Endothelial cell of umbilical vein (primary cell): ENCODE measurements at regions not wholly inside any gene's neighbourhood (a gene's known extent, or its start where the extent isn't known, plus 50 kb on each side); places are given as distances from the start of the nearest gene placed in this dataset.
"Not testable (repeated sequence)": the region's sequence is repeated elsewhere in the genome, so short reads cannot be mapped to it uniquely, and the experiment has no call there.

Experiments
- BruUV-seq: library from RNA; stranded (reverse); fragments of 400-500 nt; replicated peaks from 2 replicates; lab custom pipeline; 2021; lab: Mats Ljungman, UMichigan
- CTCF ChIA-PET: fragments of 300-600, 350-600 bp; sonication (Branson Sonifier 250); formaldehyde crosslinking; loops from one replicate; lab custom pipeline; 2021; ENCODE audit warnings: antibody characterized with exemption, inconsistent platforms; lab: Charles Lee
- POLR2A ChIA-PET: fragments of 300-600, 350-600 bp; sonication (Branson Sonifier 250); formaldehyde crosslinking; loops from one replicate; lab custom pipeline; 2021; ENCODE audit warnings: antibody characterized with exemption, inconsistent platforms; lab: Charles Lee
- DNase-seq: peaks from one replicate; pipeline ENCODE4 v3.0.0-alpha.2; 2011; ENCODE audit warnings: low read depth, low spot score
- FAIRE-seq: peaks from 2 replicates; lab custom pipeline; 2011; peaks lifted over from hg19 to GRCh38; lab: Jason Lieb, UNC
- H2AFZ ChIP-seq: 2 replicates; pipeline ENCODE4 v1.6.0; 2012; ENCODE audit warnings: low read depth, low read length, control low read depth, inconsistent platforms
- H3K27ac ChIP-seq: 2 replicates; pipeline ENCODE4 v1.5.1; 2011; ENCODE audit warnings: low read depth, mild to moderate bottlenecking, control low read depth, low read length, moderate library complexity; ENCODE audit not compliant: insufficient read depth
- H3K27me3 ChIP-seq, 2 experiments: 2 replicates each; pipeline versions ENCODE4 v1.6.0 to v1.6.1; 2011; ENCODE audit warnings: low read length in 2 of 2, mixed read lengths in 1 of 2; ENCODE audit not compliant: control insufficient read depth in 2 of 2, insufficient read depth in 2 of 2
- H3K36me3 ChIP-seq, 2 experiments: 2 replicates in 1 of 2; 3 replicates in 1 of 2; pipeline ENCODE4 v1.5.1; 2011; ENCODE audit warnings: low read length in 2 of 2, mild to moderate bottlenecking in 1 of 2, moderate library complexity in 1 of 2; ENCODE audit not compliant: control insufficient read depth in 2 of 2, insufficient read depth in 2 of 2; ENCODE audit errors: extremely low read depth in 1 of 2
- H3K4me1 ChIP-seq: 3 replicates; pipeline ENCODE4 v1.5.1; 2011; ENCODE audit warnings: mild to moderate bottlenecking, low read length; ENCODE audit not compliant: control insufficient read depth, insufficient read depth; ENCODE audit errors: extremely low read depth
- H3K4me2 ChIP-seq: 2 replicates; pipeline ENCODE4 v1.6.1; 2011; ENCODE audit warnings: low read length, control low read depth, mixed read lengths; ENCODE audit not compliant: insufficient read depth
- H3K4me3 ChIP-seq, 3 experiments: fragments of 200-600 bp in 1 of 3; sonication (generic), shearing (Covaris generic) in 1 of 3; replicated peaks in 1 of 3; 2 replicates each; pipeline ENCODE4 v1.5.1; 2011 to 2016; ENCODE audit warnings: control low read depth in 3 of 3, low read length in 3 of 3, mild to moderate bottlenecking in 2 of 3, inconsistent platforms in 1 of 3, low read depth in 1 of 3, moderate library complexity in 1 of 3; ENCODE audit not compliant: insufficient read depth in 1 of 3
- H3K79me2 ChIP-seq: 2 replicates; pipeline ENCODE4 v1.6.0; 2012; ENCODE audit warnings: low read length, inconsistent platforms; ENCODE audit not compliant: control insufficient read depth, insufficient read depth
- H3K9ac ChIP-seq: replicated peaks from 2 replicates; pipeline ENCODE3; 2011; ENCODE audit warnings: low read length, control low read depth; ENCODE audit not compliant: insufficient read depth; ENCODE audit errors: extremely low read depth
- H3K9me1 ChIP-seq: replicated peaks from 3 replicates; pipeline ENCODE4 v1.6.0; 2011; ENCODE audit warnings: mild to moderate bottlenecking, low read length; ENCODE audit not compliant: control insufficient read depth, insufficient read depth; ENCODE audit errors: extremely low read depth
- H3K9me3 ChIP-seq: replicated peaks from 2 replicates; pipeline ENCODE4 v1.5.1; 2012; ENCODE audit warnings: low read length, inconsistent platforms; ENCODE audit not compliant: control insufficient read depth, insufficient read depth
- H4K20me1 ChIP-seq: replicated peaks from 2 replicates; pipeline ENCODE3; 2011; ENCODE audit warnings: mild to moderate bottlenecking, low read length; ENCODE audit not compliant: control insufficient read depth, insufficient read depth; ENCODE audit errors: extremely low read depth
- EZH2 ChIP-seq: IDR thresholded peaks from 2 replicates; pipeline ENCODE4 v1.6.1; 2012; ENCODE audit warnings: borderline replicate concordance, low read depth, mild to moderate bottlenecking, moderate library complexity, low read length, inconsistent platforms; ENCODE audit not compliant: severe bottlenecking
- FOS ChIP-seq: IDR thresholded peaks from 2 replicates; pipeline ENCODE4 v1.6.1; 2011; ENCODE audit warnings: mild to moderate bottlenecking, low read length, moderate library complexity, borderline replicate concordance; ENCODE audit not compliant: insufficient read depth
- GATA2 ChIP-seq: IDR thresholded peaks from 2 replicates; pipeline ENCODE4 v1.7.0; 2011; ENCODE audit warnings: low read depth, mild to moderate bottlenecking, moderate library complexity, mixed read lengths, low read length; ENCODE audit not compliant: insufficient read length, insufficient read depth
- JUN ChIP-seq: IDR thresholded peaks from 2 replicates; pipeline ENCODE4 v1.6.1; 2011; ENCODE audit warnings: borderline replicate concordance, low read depth; ENCODE audit not compliant: insufficient read length, insufficient read depth
- MAX ChIP-seq: IDR thresholded peaks from 2 replicates; pipeline ENCODE4 v1.6.1; 2011; ENCODE audit not compliant: insufficient read depth, insufficient read length
- MYC ChIP-seq: IDR thresholded peaks from one replicate; pipeline ENCODE4 v1.6.1; 2011; ENCODE audit warnings: mild to moderate bottlenecking, low read depth, low read length
- POLR2A ChIP-seq: IDR thresholded peaks from 2 replicates; pipeline ENCODE4 v1.6.1; 2012; ENCODE audit warnings: low read depth, mild to moderate bottlenecking, control low read depth, low read length
- POLR2AphosphoS5 ChIP-seq: IDR thresholded peaks from 2 replicates; pipeline ENCODE4 v1.6.1; 2012; ENCODE audit warnings: low read depth, mild to moderate bottlenecking, control low read depth, low read length, moderate library complexity; ENCODE audit not compliant: insufficient read depth
- dilution Hi-C: fragments of 300-500 bp; cut with MboI; formaldehyde crosslinking; loops from one replicate; pipeline ENCODE4 v1.15.0; 2019; ENCODE audit warnings: low sequenced_read_pairs; ENCODE audit not compliant: extremely low pct_ligation_motif_present
- intact Hi-C: fragments of 100-400 bp; cut with micrococcal nuclease; formaldehyde crosslinking; loops from one replicate; pipeline ENCODE4 v1.10.0; 2022
- TF ChIP-seq, protein P1 (sequence below), 2 donors: IDR thresholded peaks; 1 replicate in 1 of 2; 2 replicates in 1 of 2; pipeline ENCODE4 v1.5.1; 2011; ENCODE audit warnings: low read length in 2 of 2, mild to moderate bottlenecking in 2 of 2, moderate library complexity in 2 of 2, control low read depth in 1 of 2, inconsistent platforms in 1 of 2, low read depth in 1 of 2; ENCODE audit not compliant: insufficient read depth in 1 of 2; ENCODE audit errors: extremely low read depth in 1 of 2

- Histone ChIP-seq H3K27me3 (no peaks in the 10 kb centered on the region), H3K4me2 (no peak overlapping the region), H3K27ac (no peak overlapping the region), H4K20me1 (no peaks in the 10 kb centered on the region), H3K79me2 (no peaks in the 10 kb centered on the region), H3K4me1 (no peaks in the 10 kb centered on the region), H3K9me1 (no peaks in the 10 kb centered on the region), H3K9me3 (no peaks in the 10 kb centered on the region), H3K4me3 (no peak overlapping the region), H2AFZ (no peak overlapping the region), H3K9ac (no peak overlapping the region), H3K36me3 (no peaks in the 10 kb centered on the region)
- dilution Hi-C loops: no loop called here
- ChIA-PET CTCF (no interaction called here), POLR2A (no interaction called here)
- DNase-seq (no peak), FAIRE-seq (no peak)
- no peak for TF ChIP-seq GATA2
- intact Hi-C loops: no loop called here
- no TSS peak for BruUV-seq
These were observed 1334.4 kb upstream of the ALCAM start for GRCh38 chr3:104032283-104032682.

GRCh38 chr3:104040896-104041295 is 1325.8 kb upstream of the ALCAM start:
- Histone ChIP-seq H3K79me2 (no peaks in the 10 kb centered on the region), H3K9me1 (no peaks in the 10 kb centered on the region), H2AFZ (no peak overlapping the region), H4K20me1 (no peaks in the 10 kb centered on the region), H3K27me3 (no peaks in the 10 kb centered on the region), H3K4me3 (no peak overlapping the region), H3K9ac (no peak overlapping the region), H3K4me1 (no peaks in the 10 kb centered on the region), H3K27ac (no peak overlapping the region), H3K36me3 (no peaks in the 10 kb centered on the region), H3K9me3 (no peaks in the 10 kb centered on the region), H3K4me2 (no peak overlapping the region)
- DNase-seq (no peak), FAIRE-seq (no peak)
- no TSS peak for BruUV-seq
- CTCF ChIA-PET: no interaction called here
- POLR2A ChIA-PET: no interaction called here
- intact Hi-C loops: no loop called here
- TF ChIP-seq FOS (no peak), MYC (no peak), GATA2 (no peak), MAX (no peak), POLR2AphosphoS5 (no peak), EZH2 (no peak), JUN (no peak), POLR2A (no peak)
- TF ChIP-seq, protein P1, sequence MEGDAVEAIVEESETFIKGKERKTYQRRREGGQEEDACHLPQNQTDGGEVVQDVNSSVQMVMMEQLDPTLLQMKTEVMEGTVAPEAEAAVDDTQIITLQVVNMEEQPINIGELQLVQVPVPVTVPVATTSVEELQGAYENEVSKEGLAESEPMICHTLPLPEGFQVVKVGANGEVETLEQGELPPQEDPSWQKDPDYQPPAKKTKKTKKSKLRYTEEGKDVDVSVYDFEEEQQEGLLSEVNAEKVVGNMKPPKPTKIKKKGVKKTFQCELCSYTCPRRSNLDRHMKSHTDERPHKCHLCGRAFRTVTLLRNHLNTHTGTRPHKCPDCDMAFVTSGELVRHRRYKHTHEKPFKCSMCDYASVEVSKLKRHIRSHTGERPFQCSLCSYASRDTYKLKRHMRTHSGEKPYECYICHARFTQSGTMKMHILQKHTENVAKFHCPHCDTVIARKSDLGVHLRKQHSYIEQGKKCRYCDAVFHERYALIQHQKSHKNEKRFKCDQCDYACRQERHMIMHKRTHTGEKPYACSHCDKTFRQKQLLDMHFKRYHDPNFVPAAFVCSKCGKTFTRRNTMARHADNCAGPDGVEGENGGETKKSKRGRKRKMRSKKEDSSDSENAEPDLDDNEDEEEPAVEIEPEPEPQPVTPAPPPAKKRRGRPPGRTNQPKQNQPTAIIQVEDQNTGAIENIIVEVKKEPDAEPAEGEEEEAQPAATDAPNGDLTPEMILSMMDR (IDR thresholded peaks at IDR 0.05; ENCODE audit: extremely low read depth in 1 of 2, insufficient read depth in 1 of 2, low read depth in 1 of 2, low read length in 2 of 2): no peak
- dilution Hi-C loops: no loop called here

DNA sequence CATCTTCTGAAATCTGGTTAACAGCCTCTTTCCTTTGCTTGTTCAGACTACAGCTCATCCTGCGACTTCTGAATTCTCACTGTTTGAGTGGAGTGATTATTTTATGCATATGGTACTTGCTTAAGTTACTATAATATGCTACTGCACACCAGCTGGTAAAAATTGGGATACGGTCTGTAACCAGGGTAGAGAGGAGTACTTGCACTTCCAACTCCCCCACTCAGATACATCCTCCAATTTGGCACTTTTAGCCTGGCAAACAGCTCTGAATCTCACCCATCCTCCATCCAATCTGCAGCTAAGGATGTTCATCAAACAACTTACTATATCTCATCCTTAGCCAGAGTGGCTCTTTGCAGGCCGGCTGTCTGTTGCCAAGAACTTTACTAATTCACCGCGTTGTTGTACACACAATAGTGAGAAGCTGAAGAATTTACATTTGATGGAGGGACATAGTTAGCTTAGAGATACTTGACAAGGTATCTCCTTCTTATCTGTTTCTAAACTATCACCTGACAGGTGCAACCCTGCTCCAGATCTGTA is 1323.6 kb upstream of the ALCAM start:
- H2AFZ ChIP-seq, POLR2A ChIA-PET, H3K4me3 ChIP-seq, H3K4me2 ChIP-seq, H3K79me2 ChIP-seq, H3K9ac ChIP-seq, CTCF ChIA-PET, H3K27me3 ChIP-seq, H4K20me1 ChIP-seq, DNase-seq, FAIRE-seq, H3K9me1 ChIP-seq, dilution Hi-C loops, H3K36me3 ChIP-seq, H3K27ac ChIP-seq, H3K9me3 ChIP-seq, intact Hi-C loops, BruUV-seq, H3K4me1 ChIP-seq: not testable (repeated sequence)
